Neural crest cell (in vitro differentiated cells): ENCODE measurements at regions not wholly inside any gene's neighbourhood (a gene's known extent, or its start where the extent isn't known, plus 50 kb on each side); places are given as distances from the start of the nearest gene placed in this dataset.

ENCODE experiments used
- DNase-seq: peaks from one replicate; pipeline ENCODE4 v3.0.0; 2021; ENCODE audit warnings: low read depth, mixed read lengths, low spot score
- H3K27ac Mint-ChIP-seq: one replicate; pipeline ENCODE4 v1.8.0; 2021; ENCODE audit warnings: mild to moderate bottlenecking, mixed read lengths; ENCODE audit not compliant: unreplicated experiment
- H3K27me3 Mint-ChIP-seq: 2 replicates; pipeline ENCODE4 v1.8.0; 2021; ENCODE audit warnings: low read depth, mild to moderate bottlenecking, mixed read lengths
- H3K36me3 Mint-ChIP-seq: 2 replicates; pipeline ENCODE4 v1.8.0; 2021; ENCODE audit warnings: low read depth, mild to moderate bottlenecking, mixed read lengths
- H3K4me1 Mint-ChIP-seq: 2 replicates; pipeline ENCODE4 v1.8.0; 2021; ENCODE audit warnings: mixed read lengths
- H3K4me3 Mint-ChIP-seq: one replicate; pipeline ENCODE4 v1.8.0; 2021; ENCODE audit warnings: mild to moderate bottlenecking, mixed read lengths
- H3K9me3 Mint-ChIP-seq: 2 replicates; pipeline ENCODE4 v1.8.0; 2021; ENCODE audit warnings: mixed read lengths
- CTCF ChIP-seq: fragments of 200-600 bp; sonication (generic); conservative IDR thresholded peaks from 2 replicates; pipeline ENCODE4 v1.5.0; 2021; ENCODE audit warnings: antibody characterized with exemption, mild to moderate bottlenecking

- no peak overlapping the region for H3K27ac Mint-ChIP-seq
- DNase-seq: no peak
- H3K9me3 Mint-ChIP-seq: no peaks in the 10 kb centered on the region
- TF ChIP-seq CTCF: no peak
- H3K36me3 Mint-ChIP-seq: no peaks in the 10 kb centered on the region
- H3K4me3 Mint-ChIP-seq: no peak overlapping the region
- peaks cover 3% of the 10 kb centered on the region for H3K27me3 Mint-ChIP-seq
- no peaks in the 10 kb centered on the region for H3K4me1 Mint-ChIP-seq
Measured at GRCh38 chr18:73478191-73478590, 610.4 kb upstream of the NETO1 start.

GRCh38 chr18:73476031-73476430, 608.2 kb upstream of the NETO1 start:
- Mint-ChIP-seq H3K4me3 (no peak overlapping the region), H3K36me3 (no peaks in the 10 kb centered on the region), H3K27me3 (peaks cover 3% of the 10 kb centered on the region), H3K9me3 (no peaks in the 10 kb centered on the region), H3K27ac (no peak overlapping the region), H3K4me1 (no peaks in the 10 kb centered on the region)
- no peak for TF ChIP-seq CTCF
- no peak for DNase-seq

GRCh38 chr18:73462092-73462491, 594.3 kb upstream of the NETO1 start:
- H3K27me3 Mint-ChIP-seq: no peaks in the 10 kb centered on the region
- H3K9me3 Mint-ChIP-seq: peaks cover 3% of the 10 kb centered on the region
- H3K36me3 Mint-ChIP-seq: no peaks in the 10 kb centered on the region
- no peaks in the 10 kb centered on the region for H3K4me1 Mint-ChIP-seq
- no peak overlapping the region for H3K4me3 Mint-ChIP-seq
- H3K27ac Mint-ChIP-seq: no peak overlapping the region
- TF ChIP-seq CTCF: no peak
- no peak for DNase-seq

GRCh38 chr18:73461780-73462059, 593.9 kb upstream of the NETO1 start:
- Mint-ChIP-seq H3K27me3 (no peaks in the 10 kb centered on the region), H3K9me3 (peaks cover 3% of the 10 kb centered on the region), H3K4me3 (no peak overlapping the region), H3K4me1 (no peaks in the 10 kb centered on the region), H3K36me3 (no peaks in the 10 kb centered on the region), H3K27ac (no peak overlapping the region)
- no peak for TF ChIP-seq CTCF
- no peak for DNase-seq

- Mint-ChIP-seq H3K27me3 (no peaks in the 10 kb centered on the region), H3K4me1 (no peaks in the 10 kb centered on the region), H3K36me3 (no peaks in the 10 kb centered on the region), H3K4me3 (no peak overlapping the region), H3K9me3 (peaks cover 3% of the 10 kb centered on the region), H3K27ac (no peak overlapping the region)
- TF ChIP-seq CTCF: no peak
- no peak for DNase-seq
Measured at GRCh38 chr18:73461038-73461779, 593.4 kb upstream of the NETO1 start.
